HFFc6 (cell line): ENCODE measurements at regions not wholly inside any gene's neighbourhood (a gene's known extent, or its start where the extent isn't known, plus 50 kb on each side); places are given as distances from the start of the nearest gene placed in this dataset.

ENCODE experiments used
- DNase-seq: peaks from one replicate; pipeline ENCODE4 v3.0.0-alpha.2; 2018
- H3K27ac Mint-ChIP-seq: 2 replicates; pipeline ENCODE4 v1.8.0; 2020; ENCODE audit warnings: mild to moderate bottlenecking, mixed read lengths
- H3K27me3 Mint-ChIP-seq: 2 replicates; pipeline ENCODE4 v1.8.0; 2021; ENCODE audit warnings: mild to moderate bottlenecking, moderate library complexity, mixed read lengths; ENCODE audit not compliant: insufficient read depth
- H3K36me3 Mint-ChIP-seq: 2 replicates; pipeline ENCODE4 v1.8.0; 2021; ENCODE audit warnings: low read depth, mixed read lengths
- H3K4me1 Mint-ChIP-seq: 2 replicates; pipeline ENCODE4 v1.8.0; 2020; ENCODE audit warnings: low read depth, mixed read lengths
- H3K4me3 Mint-ChIP-seq: 2 replicates; pipeline ENCODE4 v1.8.0; 2020; ENCODE audit warnings: mild to moderate bottlenecking, moderate library complexity, mixed read lengths
- H3K9me3 Mint-ChIP-seq: 2 replicates; pipeline ENCODE4 v1.8.0; 2020; ENCODE audit warnings: mild to moderate bottlenecking, mixed read lengths
- CTCF ChIP-seq: fragments of 200-600 bp; sonication (generic); IDR thresholded peaks from 2 replicates; pipeline ENCODE4 v1.5.0; 2021; ENCODE audit warnings: antibody characterized with exemption, mild to moderate bottlenecking

- H3K9me3 Mint-ChIP-seq = no peaks in the 10 kb centered on the region
Observed at GRCh38 chr9:38292480-38292879, 100.0 kb upstream of the ALDH1B1 start.

GRCh38 chr9:38289866-38290245 is 102.6 kb upstream of the ALDH1B1 start:
- no peak overlapping the region for H3K4me3 Mint-ChIP-seq
- H3K27me3 Mint-ChIP-seq = peaks cover 45% of the 10 kb centered on the region
- no peak overlapping the region for H3K27ac Mint-ChIP-seq
- TF ChIP-seq CTCF = no peak
- no peaks in the 10 kb centered on the region for H3K4me1 Mint-ChIP-seq
- H3K36me3 Mint-ChIP-seq = no peaks in the 10 kb centered on the region
- no peaks in the 10 kb centered on the region for H3K9me3 Mint-ChIP-seq
- DNase-seq = no peak

More at GRCh38 chr9:38292480-38292879, 100.0 kb upstream of the ALDH1B1 start:
- TF ChIP-seq CTCF = no peak
- Mint-ChIP-seq H3K27ac (no peak overlapping the region), H3K36me3 (no peaks in the 10 kb centered on the region), H3K4me3 (no peak overlapping the region), H3K4me1 (no peaks in the 10 kb centered on the region), H3K27me3 (peaks cover 45% of the 10 kb centered on the region)
- no peak for DNase-seq

GRCh38 chr9:38289236-38289865 is 103.2 kb upstream of the ALDH1B1 start:
- no peak for TF ChIP-seq CTCF
- Mint-ChIP-seq H3K27ac (no peak overlapping the region), H3K27me3 (peaks cover 45% of the 10 kb centered on the region), H3K9me3 (no peaks in the 10 kb centered on the region), H3K4me1 (no peaks in the 10 kb centered on the region), H3K4me3 (no peak overlapping the region), H3K36me3 (no peaks in the 10 kb centered on the region)
- no peak for DNase-seq

- H3K9me3 Mint-ChIP-seq = no peaks in the 10 kb centered on the region
- no peaks in the 10 kb centered on the region for H3K4me1 Mint-ChIP-seq
- TF ChIP-seq CTCF = no peak
- DNase-seq = no peak
- H3K27ac Mint-ChIP-seq = no peak overlapping the region
- no peak overlapping the region for H3K4me3 Mint-ChIP-seq
- H3K36me3 Mint-ChIP-seq = no peaks in the 10 kb centered on the region
- peaks cover 41% of the 10 kb centered on the region for H3K27me3 Mint-ChIP-seq
Observed at GRCh38 chr9:38288502-38288901, 104.0 kb upstream of the ALDH1B1 start.

- no peak overlapping the region for H3K4me3 Mint-ChIP-seq
- H3K27me3 Mint-ChIP-seq = peaks cover 41% of the 10 kb centered on the region
- no peaks in the 10 kb centered on the region for H3K36me3 Mint-ChIP-seq
- no peaks in the 10 kb centered on the region for H3K4me1 Mint-ChIP-seq
- no peaks in the 10 kb centered on the region for H3K9me3 Mint-ChIP-seq
- DNase-seq = no peak
- no peak overlapping the region for H3K27ac Mint-ChIP-seq
- no peak for TF ChIP-seq CTCF
Observed at GRCh38 chr9:38287420-38287985, 105.0 kb upstream of the ALDH1B1 start.
